Thoracic aorta (tissue), 2 donors: ENCODE measurements at regions not wholly inside any gene's neighbourhood (a gene's known extent, or its start where the extent isn't known, plus 50 kb on each side); places are given as distances from the start of the nearest gene placed in this dataset.

Source experiments
- ATAC-seq: fragments of 150-250 bp; one replicate; pipeline ENCODE4 v1.8.0; 2017; ENCODE audit warnings: low read depth; ENCODE audit not compliant: insufficient number of reproducible peaks, low FRiP score
- DNase-seq: peaks from one replicate; pipeline ENCODE4 v3.0.0-alpha.2; 2020; ENCODE audit warnings: low spot score
- H3K27ac ChIP-seq, 2 donors: fragments of 200-600 bp; sonication (generic); 1 replicate in 1 of 2; 2 replicates in 1 of 2; pipeline ENCODE4 v1.5.1; 2016; ENCODE audit warnings: mild to moderate bottlenecking in 2 of 2, moderate library complexity in 2 of 2
- H3K27me3 ChIP-seq: fragments of 200-600 bp; sonication (generic); replicated peaks from 2 replicates; pipeline ENCODE4 v1.6.0; 2016; ENCODE audit warnings: mild to moderate bottlenecking; ENCODE audit not compliant: insufficient read depth
- H3K36me3 ChIP-seq: fragments of 200-600 bp; sonication (generic); one replicate; pipeline ENCODE4 v1.5.1; 2016
- H3K4me1 ChIP-seq, 2 donors: fragments of 200-600 bp; sonication (generic); 1 replicate in 1 of 2; 2 replicates in 1 of 2; pipeline versions ENCODE4 v1.5.1 to v1.6.0; 2016; ENCODE audit warnings: low read depth in 2 of 2, mild to moderate bottlenecking in 1 of 2; ENCODE audit not compliant: control insufficient read depth in 1 of 2
- H3K4me3 ChIP-seq: fragments of 200-600 bp; sonication (generic); 2 replicates; pipeline ENCODE4 v1.5.1; 2016; ENCODE audit warnings: mild to moderate bottlenecking
- H3K9me3 ChIP-seq: fragments of 200-600 bp; sonication (generic); 2 replicates; pipeline ENCODE4 v1.5.1; 2016
- TF ChIP-seq, protein P1 (sequence below): fragments of 200-600 bp; sonication (generic); IDR thresholded peaks from one replicate; pipeline ENCODE4 v1.5.1; 2019; ENCODE audit warnings: antibody characterized with exemption

GRCh38 chr2:82525744-82526143 lies 1933.3 kb downstream of the SUCLG1 start:
- Histone ChIP-seq H3K27me3 (no peaks in the 10 kb centered on the region), H3K4me1 (no peaks in the 10 kb centered on the region), H3K9me3 (no peaks in the 10 kb centered on the region), H3K4me3 (no peak overlapping the region), H3K36me3 (no peaks in the 10 kb centered on the region), H3K27ac (no peak overlapping the region)
- ATAC-seq, result no peak
- TF ChIP-seq, protein P1, sequence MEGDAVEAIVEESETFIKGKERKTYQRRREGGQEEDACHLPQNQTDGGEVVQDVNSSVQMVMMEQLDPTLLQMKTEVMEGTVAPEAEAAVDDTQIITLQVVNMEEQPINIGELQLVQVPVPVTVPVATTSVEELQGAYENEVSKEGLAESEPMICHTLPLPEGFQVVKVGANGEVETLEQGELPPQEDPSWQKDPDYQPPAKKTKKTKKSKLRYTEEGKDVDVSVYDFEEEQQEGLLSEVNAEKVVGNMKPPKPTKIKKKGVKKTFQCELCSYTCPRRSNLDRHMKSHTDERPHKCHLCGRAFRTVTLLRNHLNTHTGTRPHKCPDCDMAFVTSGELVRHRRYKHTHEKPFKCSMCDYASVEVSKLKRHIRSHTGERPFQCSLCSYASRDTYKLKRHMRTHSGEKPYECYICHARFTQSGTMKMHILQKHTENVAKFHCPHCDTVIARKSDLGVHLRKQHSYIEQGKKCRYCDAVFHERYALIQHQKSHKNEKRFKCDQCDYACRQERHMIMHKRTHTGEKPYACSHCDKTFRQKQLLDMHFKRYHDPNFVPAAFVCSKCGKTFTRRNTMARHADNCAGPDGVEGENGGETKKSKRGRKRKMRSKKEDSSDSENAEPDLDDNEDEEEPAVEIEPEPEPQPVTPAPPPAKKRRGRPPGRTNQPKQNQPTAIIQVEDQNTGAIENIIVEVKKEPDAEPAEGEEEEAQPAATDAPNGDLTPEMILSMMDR, result no peak
- no peak for DNase-seq

DNA sequence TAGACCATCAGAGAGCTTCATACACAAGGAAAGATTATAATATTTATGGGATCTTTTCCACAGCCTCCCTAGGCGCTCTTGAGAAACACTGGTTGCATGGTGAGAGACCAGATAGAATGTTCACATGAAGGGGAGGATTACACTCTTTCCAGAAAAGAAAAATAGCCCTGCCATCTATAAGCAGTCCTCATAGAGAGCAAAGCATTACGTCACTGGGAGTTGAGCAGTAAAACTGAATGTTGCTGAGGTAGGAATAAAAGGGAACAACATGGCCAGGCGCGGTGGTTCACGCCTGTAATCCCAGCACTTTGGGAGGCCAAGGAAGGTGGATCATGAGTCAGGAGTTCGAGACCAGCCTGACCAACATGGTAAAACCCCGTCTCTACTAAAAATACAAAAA lies 1934.3 kb downstream of the SUCLG1 start:
- DNase-seq (no peak), ATAC-seq (no peak)
- Histone ChIP-seq H3K36me3 (no peaks in the 10 kb centered on the region), H3K4me3 (no peak overlapping the region), H3K27me3 (no peaks in the 10 kb centered on the region), H3K4me1 (no peaks in the 10 kb centered on the region), H3K9me3 (no peaks in the 10 kb centered on the region), H3K27ac (no peak overlapping the region)
- TF ChIP-seq, protein P1, result no peak

GRCh38 chr2:82511894-82512293 lies 1947.2 kb downstream of the SUCLG1 start:
- Histone ChIP-seq H3K9me3 (no peaks in the 10 kb centered on the region), H3K4me1 (no peaks in the 10 kb centered on the region), H3K27ac (no peak overlapping the region), H3K4me3 (no peak overlapping the region), H3K27me3 (no peaks in the 10 kb centered on the region), H3K36me3 (no peaks in the 10 kb centered on the region)
- TF ChIP-seq, protein P1, result no peak
- DNase-seq (no peak), ATAC-seq (no peak)

- ATAC-seq, result no peak
- Histone ChIP-seq H3K9me3 (no peaks in the 10 kb centered on the region), H3K27ac (no peak overlapping the region), H3K36me3 (no peaks in the 10 kb centered on the region), H3K4me1 (no peaks in the 10 kb centered on the region), H3K27me3 (no peaks in the 10 kb centered on the region), H3K4me3 (no peak overlapping the region)
- DNase-seq, result no peak
- TF ChIP-seq, protein P1, result no peak
Measured at GRCh38 chr2:82508702-82509101, 1950.4 kb downstream of the SUCLG1 start.

- no peak overlapping the region for H3K4me3 ChIP-seq
- ATAC-seq (no peak), DNase-seq (no peak)
- H3K27ac ChIP-seq, result no peak overlapping the region
- TF ChIP-seq, protein P1, result no peak
- peaks cover 2% of the 10 kb centered on the region for H3K9me3 ChIP-seq
- no peaks in the 10 kb centered on the region for H3K27me3 ChIP-seq
- H3K36me3 ChIP-seq, result no peaks in the 10 kb centered on the region
- H3K4me1 ChIP-seq, result no peaks in the 10 kb centered on the region
Measured at GRCh38 chr2:82507657-82508056, 1951.4 kb downstream of the SUCLG1 start.
